ENCODE measurements at regions not wholly inside any gene's neighbourhood (a gene's known extent, or its start where the extent isn't known, plus 50 kb on each side); places are given as distances from the start of the nearest gene placed in this dataset.

GRCh38 chr3:64303881-64304280 is 78.6 kb upstream of the PRICKLE2 start:
- Histone ChIP-seq H3K27ac (ENCODE audit: low read depth, low read length) (no peak overlapping the region), H3K27me3 (ENCODE audit: insufficient read depth, low read length) (peaks cover 5% of the 10 kb centered on the region), H3K4me3 (replicated peaks in 1 of 2; ENCODE audit: low read depth in 1 of 2, low read length in 2 of 2) (no peak overlapping the region), H2AFZ (ENCODE audit: low read depth, low read length, poor library complexity, severe bottlenecking) (no peak overlapping the region), H3K9me3 (ENCODE audit: control insufficient read depth in 1 of 2, insufficient read depth in 1 of 2, low read depth in 1 of 2, low read length in 2 of 2) (no peaks in the 10 kb centered on the region), H3K9me2 (ENCODE audit: insufficient read depth) (no peaks in the 10 kb centered on the region), H3K36me3 (ENCODE audit: control insufficient read depth in 1 of 2, insufficient read depth in 2 of 2, low read length in 2 of 2) (no peaks in the 10 kb centered on the region), H3K4me2 (ENCODE audit: low read length) (no peak overlapping the region), H3K4me1 (ENCODE audit: control insufficient read depth in 1 of 2, insufficient read depth in 2 of 2, low read length in 2 of 2) (no peaks in the 10 kb centered on the region), H3K79me2 (ENCODE audit: insufficient read depth, low read length) (no peaks in the 10 kb centered on the region), H3K9ac (ENCODE audit: low read length) (no peak overlapping the region), H4K20me1 (ENCODE audit: insufficient read depth) (no peaks in the 10 kb centered on the region)
- no peak for ATAC-seq
- RAD21 ChIA-PET (ENCODE audit: low non-redundant PET in 1 of 2, low total read pairs in 2 of 2, uncharacterized antibody in 2 of 2, unreplicated experiment in 2 of 2), result no interaction called here
- POLR2A ChIA-PET, result no interaction called here
- intact Hi-C loops (cut with micrococcal nuclease), result loop anchor here (10.0 kb wide), 1 partner anchor 61 kb away; no protein-coding TSS in a partner anchor
- CTCF ChIA-PET, result no interaction called here
- no peak for TF ChIP-seq ATF3 (IDR thresholded peaks at IDR 0.05)
- DNase-seq (ENCODE audit: low read depth, low spot score), result no peak
- no TSS peak for BruUV-seq (replicated peaks)

GRCh38 chr3:64303401-64303800 is 78.1 kb upstream of the PRICKLE2 start:
- Histone ChIP-seq H3K4me1 (ENCODE audit: control insufficient read depth in 1 of 2, insufficient read depth in 2 of 2, low read length in 2 of 2) (no peaks in the 10 kb centered on the region), H3K4me3 (replicated peaks in 1 of 2; ENCODE audit: low read depth in 1 of 2, low read length in 2 of 2) (no peak overlapping the region), H3K79me2 (ENCODE audit: insufficient read depth, low read length) (no peaks in the 10 kb centered on the region), H3K4me2 (ENCODE audit: low read length) (no peak overlapping the region), H2AFZ (ENCODE audit: low read depth, low read length, poor library complexity, severe bottlenecking) (no peak overlapping the region), H3K36me3 (ENCODE audit: control insufficient read depth in 1 of 2, insufficient read depth in 2 of 2, low read length in 2 of 2) (no peaks in the 10 kb centered on the region), H3K27ac (ENCODE audit: low read depth, low read length) (no peak overlapping the region), H3K9me2 (ENCODE audit: insufficient read depth) (no peaks in the 10 kb centered on the region), H4K20me1 (ENCODE audit: insufficient read depth) (no peaks in the 10 kb centered on the region), H3K27me3 (ENCODE audit: insufficient read depth, low read length) (peaks cover 4% of the 10 kb centered on the region; the same call in 1 of the 2 replicates), H3K9ac (ENCODE audit: low read length) (no peak overlapping the region), H3K9me3 (ENCODE audit: control insufficient read depth in 1 of 2, insufficient read depth in 1 of 2, low read depth in 1 of 2, low read length in 2 of 2) (no peaks in the 10 kb centered on the region)
- intact Hi-C loops (cut with micrococcal nuclease), result loop anchor here (10.0 kb wide), 1 partner anchor 61 kb away; no protein-coding TSS in a partner anchor
- ChIA-PET CTCF (no interaction called here), RAD21 (ENCODE audit: low non-redundant PET in 1 of 2, low total read pairs in 2 of 2, uncharacterized antibody in 2 of 2, unreplicated experiment in 2 of 2) (no interaction called here), POLR2A (no interaction called here)
- BruUV-seq (replicated peaks), result no TSS peak
- DNase-seq (ENCODE audit: low read depth, low spot score) (no peak), ATAC-seq (no peak)
- no peak for TF ChIP-seq SRF (IDR thresholded peaks at IDR 0.05; ENCODE audit: low read depth)
- TF ChIP-seq POLR2A (IDR thresholded peaks at IDR 0.05; ENCODE audit: borderline replicate concordance, extremely low read depth, insufficient read depth, insufficient read length), result no peak
- TF ChIP-seq EGR1 (IDR thresholded peaks at IDR 0.05; ENCODE audit: low read depth), result no peak
- no peak for TF ChIP-seq FOSL1 (IDR thresholded peaks at IDR 0.05; ENCODE audit: low read depth)
- no peak for TF ChIP-seq SP1 (IDR thresholded peaks at IDR 0.05; ENCODE audit: low read depth)
- TF ChIP-seq CTCF (IDR thresholded peaks at IDR 0.05 in 2 of 3, conservative IDR thresholded peaks at IDR 0.05 in 1 of 3; ENCODE audit: borderline replicate concordance in 1 of 3, insufficient read depth in 1 of 3, low read depth in 2 of 3, low read length in 2 of 3), result no peak
- TF ChIP-seq ZBTB33 (IDR thresholded peaks at IDR 0.05; ENCODE audit: extremely low read depth, insufficient replicate concordance, low read length), result no peak
